ENCODE measurements at regions not wholly inside any gene's neighbourhood (a gene's known extent, or its start where the extent isn't known, plus 50 kb on each side); places are given as distances from the start of the nearest gene placed in this dataset.

GRCh38 chr4:24080871-24081270 is 191.0 kb upstream of the PPARGC1A start:
- TF ChIP-seq CTCF (IDR thresholded peaks at IDR 0.05) = no peak
- TF ChIP-seq POLR2A (IDR thresholded peaks at IDR 0.05) = no peak
